ENCODE measurements at regions not wholly inside any gene's neighbourhood (a gene's known extent, or its start where the extent isn't known, plus 50 kb on each side); places are given as distances from the start of the nearest gene placed in this dataset.

GRCh38 chr3:45337839-45338470 is 50.4 kb upstream of the LARS2 start:
- no peak for TF ChIP-seq EZH2 (IDR thresholded peaks at IDR 0.05; ENCODE audit: low read length)
- no peak for TF ChIP-seq CTCF (optimal IDR thresholded peaks at IDR 0.05 in 1 of 3, IDR thresholded peaks at IDR 0.05 in 1 of 3, conservative IDR thresholded peaks at IDR 0.05 in 1 of 3; ENCODE audit: extremely low read depth in 1 of 3, insufficient read depth in 2 of 3, low read length in 3 of 3)

Measured in keratinocyte (primary cell).